OCI-LY7 (cell line): ENCODE measurements at regions not wholly inside any gene's neighbourhood (a gene's known extent, or its start where the extent isn't known, plus 50 kb on each side); places are given as distances from the start of the nearest gene placed in this dataset.

ENCODE experiments used
- BruUV-seq: library from RNA; stranded (reverse); fragments of 400-500 nt; replicated peaks from 2 replicates; lab custom pipeline; 2021; lab: Mats Ljungman, UMichigan
- CTCF ChIA-PET: fragments of 300-600 bp; sonication (Branson Sonifier 250); formaldehyde crosslinking; loops from one replicate; lab custom pipeline; 2022; ENCODE audit warnings: antibody characterized with exemption; ENCODE audit not compliant: unreplicated experiment; lab: Charles Lee
- POLR2A ChIA-PET: fragments of 300-600 bp; sonication (Branson Sonifier 250); formaldehyde crosslinking; loops from one replicate; lab custom pipeline; 2022; ENCODE audit warnings: antibody characterized with exemption; lab: Charles Lee
- DNase-seq: peaks from one replicate; pipeline ENCODE4 v3.0.0-alpha.2; 2015; ENCODE audit warnings: low spot score
- H2AFZ ChIP-seq: fragments of 200-600 bp; sonication (generic), shearing (Covaris generic); 2 replicates; pipeline ENCODE4 v1.6.1; 2014; ENCODE audit warnings: mild to moderate bottlenecking, antibody characterized with exemption, low read length, moderate library complexity
- H3K27ac ChIP-seq: fragments of 200-600 bp; sonication (generic); 2 replicates; pipeline ENCODE4 v1.5.1; 2014; ENCODE audit warnings: mixed run types, low read depth, mild to moderate bottlenecking, moderate library complexity, low read length, inconsistent platforms; ENCODE audit not compliant: poor library complexity, severe bottlenecking
- H3K36me3 ChIP-seq: fragments of 200-600 bp; sonication (generic); 2 replicates; pipeline ENCODE4 v1.6.1; 2014; ENCODE audit warnings: mild to moderate bottlenecking, antibody characterized with exemption, low read length, moderate library complexity, mixed read lengths; ENCODE audit not compliant: insufficient read depth
- H3K4me1 ChIP-seq: fragments of 200-600 bp; sonication (generic); 2 replicates; pipeline ENCODE4 v1.5.1; 2014; ENCODE audit warnings: mild to moderate bottlenecking, low read length; ENCODE audit not compliant: insufficient read depth, poor library complexity, severe bottlenecking
- H3K4me2 ChIP-seq: fragments of 200-600 bp; sonication (generic); 2 replicates; pipeline ENCODE4 v1.6.1; 2014; ENCODE audit warnings: mild to moderate bottlenecking, low read length
- H3K4me3 ChIP-seq: fragments of 200-600 bp; sonication (generic); 2 replicates; pipeline ENCODE4 v1.5.1; 2014; ENCODE audit warnings: mild to moderate bottlenecking, low read depth, low read length; ENCODE audit not compliant: poor library complexity, severe bottlenecking
- H3K79me2 ChIP-seq: fragments of 200-600 bp; sonication (generic); 2 replicates; pipeline ENCODE4 v1.6.1; 2016; ENCODE audit warnings: low read depth, mild to moderate bottlenecking, low read length, moderate library complexity, mixed read lengths; ENCODE audit not compliant: insufficient read depth
- H3K9me2 ChIP-seq: fragments of 200-600 bp; sonication (generic); 2 replicates; pipeline ENCODE4 v1.6.1; 2016; ENCODE audit warnings: mild to moderate bottlenecking, low read length, mixed read lengths; ENCODE audit not compliant: insufficient read depth
- H3K9me3 ChIP-seq: fragments of 200-600 bp; sonication (generic); 2 replicates; pipeline ENCODE4 v1.6.1; 2014; ENCODE audit warnings: mild to moderate bottlenecking, mixed run types, low read length, mixed read lengths
- H4K20me1 ChIP-seq: fragments of 200-600 bp; sonication (generic); 2 replicates; pipeline ENCODE4 v1.6.1; 2014; ENCODE audit warnings: mild to moderate bottlenecking, antibody characterized with exemption, low read length, moderate library complexity, mixed read lengths; ENCODE audit not compliant: insufficient read depth
- CTCF ChIP-seq: fragments of 200-600 bp; sonication (generic); conservative IDR thresholded peaks from 2 replicates; pipeline ENCODE4 v1.5.1; 2014; ENCODE audit warnings: mild to moderate bottlenecking, antibody characterized with exemption, low read length, moderate library complexity, mixed read lengths
- EZH2phosphoT487 ChIP-seq: fragments of 200-600 bp; sonication (generic); IDR thresholded peaks from 2 replicates; pipeline ENCODE4 v1.6.1; 2018; ENCODE audit warnings: low read depth, borderline replicate concordance, mild to moderate bottlenecking, mixed run types, antibody characterized with exemption, low read length, moderate library complexity, mixed read lengths
- intact Hi-C: fragments of 100-400 bp; cut with micrococcal nuclease; formaldehyde crosslinking; loops from one replicate; pipeline ENCODE4 v1.10.0; 2022; ENCODE audit not compliant: unreplicated experiment

GRCh38 chr5:56457887-56458812, 225.0 kb upstream of the ANKRD55 start:
- Histone ChIP-seq H3K9me3 (no peaks in the 10 kb centered on the region), H2AFZ (no peak overlapping the region), H3K79me2 (no peaks in the 10 kb centered on the region), H3K4me3 (no peak overlapping the region), H3K36me3 (no peaks in the 10 kb centered on the region), H3K4me1 (no peaks in the 10 kb centered on the region), H3K9me2 (no peaks in the 10 kb centered on the region), H3K27ac (no peak overlapping the region), H4K20me1 (no peaks in the 10 kb centered on the region), H3K4me2 (no peak overlapping the region)
- intact Hi-C loops, result no loop called here
- ChIA-PET CTCF (interaction anchor here (0.5 kb wide), 1 partner anchor 134 kb away, joined by 4 read pairs; no protein-coding TSS in a partner anchor), POLR2A (interaction anchor here (1.6 kb wide), 1 partner anchor 9 kb away, joined by 4 read pairs; no protein-coding TSS in a partner anchor)
- BruUV-seq, result no TSS peak
- TF ChIP-seq EZH2phosphoT487, result no peak
- no peak for TF ChIP-seq CTCF
- no peak for DNase-seq

GRCh38 chr5:56456002-56456401, 222.9 kb upstream of the ANKRD55 start:
- TF ChIP-seq EZH2phosphoT487, result no peak
- TF ChIP-seq CTCF, result no peak
- no peak overlapping the region for H3K4me2 ChIP-seq
- no peak overlapping the region for H3K4me3 ChIP-seq
- no peak for DNase-seq
- intact Hi-C loops, result no loop called here
- H2AFZ ChIP-seq, result no peak overlapping the region
- CTCF ChIA-PET, result no interaction called here
- H3K9me3 ChIP-seq, result no peaks in the 10 kb centered on the region
- no peaks in the 10 kb centered on the region for H4K20me1 ChIP-seq
- H3K4me1 ChIP-seq, result no peaks in the 10 kb centered on the region
- POLR2A ChIA-PET, result no interaction called here
- no peaks in the 10 kb centered on the region for H3K79me2 ChIP-seq
- no peak overlapping the region for H3K27ac ChIP-seq
- BruUV-seq, result no TSS peak
- H3K9me2 ChIP-seq, result no peaks in the 10 kb centered on the region
- no peaks in the 10 kb centered on the region for H3K36me3 ChIP-seq

- H2AFZ ChIP-seq, result no peak overlapping the region
- intact Hi-C loops, result no loop called here
- H3K4me1 ChIP-seq, result no peaks in the 10 kb centered on the region
- no peaks in the 10 kb centered on the region for H3K9me3 ChIP-seq
- POLR2A ChIA-PET, result no interaction called here
- DNase-seq, result no peak
- CTCF ChIA-PET, result no interaction called here
- no peaks in the 10 kb centered on the region for H3K36me3 ChIP-seq
- no peak overlapping the region for H3K4me2 ChIP-seq
- no TSS peak for BruUV-seq
- H4K20me1 ChIP-seq, result no peaks in the 10 kb centered on the region
- no peaks in the 10 kb centered on the region for H3K9me2 ChIP-seq
- TF ChIP-seq EZH2phosphoT487 (no peak), CTCF (no peak)
- no peaks in the 10 kb centered on the region for H3K79me2 ChIP-seq
- H3K27ac ChIP-seq, result no peak overlapping the region
- no peak overlapping the region for H3K4me3 ChIP-seq
Measured at GRCh38 chr5:56455417-56455816, 222.3 kb upstream of the ANKRD55 start.
